Natural killer cell treated with Interleukin-12 subunit alpha and Interleukin-12 subunit beta and Interleukin-15 and Interleukin-18, amount 100 ng/mL, for 72 hours (primary cell): ENCODE measurements at regions not wholly inside any gene's neighbourhood (a gene's known extent, or its start where the extent isn't known, plus 50 kb on each side); places are given as distances from the start of the nearest gene placed in this dataset.

Experiments
- ATAC-seq, 2 donors: fragments of 150-1000 bp; cut with Tn5 transposase in 1 of 2; sonication (Bioruptor Pico), chemical (Tn5 transposase) in 1 of 2; 2 replicates each; pipeline ENCODE4 v1.10.0; 2021
- DNase-seq: peaks from one replicate; pipeline ENCODE4 v3.0.0; 2022; ENCODE audit warnings: low spot score
- H3K27ac Mint-ChIP-seq, 2 donors: 1 replicate in 1 of 2; 2 replicates in 1 of 2; pipeline ENCODE4 v1.8.0; 2022; ENCODE audit warnings: mixed read lengths in 2 of 2, mild to moderate bottlenecking in 1 of 2, moderate library complexity in 1 of 2
- H3K27me3 Mint-ChIP-seq, 2 donors: 1 replicate in 1 of 2; 2 replicates in 1 of 2; pipeline ENCODE4 v1.8.0; 2022; ENCODE audit warnings: mixed read lengths in 2 of 2
- H3K36me3 Mint-ChIP-seq: one replicate; pipeline ENCODE4 v1.8.0; 2022; ENCODE audit warnings: mixed read lengths
- H3K4me1 Mint-ChIP-seq, 2 donors: 1 replicate in 1 of 2; 2 replicates in 1 of 2; pipeline ENCODE4 v1.8.0; 2022; ENCODE audit warnings: low read depth in 2 of 2, mixed read lengths in 2 of 2, mild to moderate bottlenecking in 1 of 2
- H3K4me3 Mint-ChIP-seq: one replicate; pipeline ENCODE4 v1.8.0; 2022; ENCODE audit warnings: mixed read lengths
- H3K9me3 Mint-ChIP-seq: 2 replicates; pipeline ENCODE4 v1.8.0; 2022; ENCODE audit warnings: mixed read lengths

GRCh38 chr10:78184851-78185692 lies 151.4 kb downstream of the RPS24 start:
- H3K27me3 Mint-ChIP-seq = no peaks in the 10 kb centered on the region
- no peaks in the 10 kb centered on the region for H3K9me3 Mint-ChIP-seq
- no peak overlapping the region for H3K4me3 Mint-ChIP-seq
- peaks cover 7 to 9% of the 10 kb centered on the region in 2 donors for H3K4me1 Mint-ChIP-seq
- H3K36me3 Mint-ChIP-seq = no peaks in the 10 kb centered on the region
- no peak overlapping the region for H3K27ac Mint-ChIP-seq
- DNase-seq = no peak
- ATAC-seq = no peak

GRCh38 chr10:78185693-78186055 lies 152.0 kb downstream of the RPS24 start:
- no peaks in the 10 kb centered on the region for H3K9me3 Mint-ChIP-seq
- H3K27me3 Mint-ChIP-seq = no peaks in the 10 kb centered on the region
- no peak overlapping the region for H3K4me3 Mint-ChIP-seq
- no peak overlapping the region for H3K27ac Mint-ChIP-seq
- H3K4me1 Mint-ChIP-seq = peaks cover 8 to 9% of the 10 kb centered on the region in 2 donors
- DNase-seq = no peak
- no peak for ATAC-seq
- H3K36me3 Mint-ChIP-seq = no peaks in the 10 kb centered on the region

GRCh38 chr10:78186572-78186971 lies 152.9 kb downstream of the RPS24 start:
- H3K36me3 Mint-ChIP-seq = no peaks in the 10 kb centered on the region
- ATAC-seq = no peak

GRCh38 chr10:78187371-78187770 lies 153.7 kb downstream of the RPS24 start:
- Mint-ChIP-seq H3K36me3 (no peaks in the 10 kb centered on the region), H3K27me3 (no peaks in the 10 kb centered on the region), H3K4me1 (peaks cover 8 to 9% of the 10 kb centered on the region in 2 donors), H3K27ac (no peak overlapping the region), H3K4me3 (no peak overlapping the region), H3K9me3 (no peaks in the 10 kb centered on the region)
- DNase-seq (no peak), ATAC-seq (no peak)

More at GRCh38 chr10:78186572-78186971, 152.9 kb downstream of the RPS24 start:
- Mint-ChIP-seq H3K4me1 (peaks cover 8 to 9% of the 10 kb centered on the region in 2 donors), H3K4me3 (no peak overlapping the region), H3K27me3 (no peaks in the 10 kb centered on the region), H3K9me3 (no peaks in the 10 kb centered on the region), H3K27ac (no peak overlapping the region)
- DNase-seq = no peak

- H3K27me3 Mint-ChIP-seq = no peaks in the 10 kb centered on the region
- ATAC-seq = no peak
- no peak overlapping the region for H3K27ac Mint-ChIP-seq
- no peaks in the 10 kb centered on the region for H3K36me3 Mint-ChIP-seq
- H3K4me1 Mint-ChIP-seq = peaks cover 8 to 9% of the 10 kb centered on the region in 2 donors
- no peak for DNase-seq
- H3K9me3 Mint-ChIP-seq = no peaks in the 10 kb centered on the region
- no peak overlapping the region for H3K4me3 Mint-ChIP-seq
Measured at GRCh38 chr10:78188446-78188845, 154.8 kb downstream of the RPS24 start.

- no peak for ATAC-seq
Measured at GRCh38 chr10:78190051-78190825, 156.6 kb downstream of the RPS24 start.

GRCh38 chr10:78191301-78191700 lies 157.6 kb downstream of the RPS24 start:
- no peak for DNase-seq
- Mint-ChIP-seq H3K27ac (no peak overlapping the region), H3K27me3 (no peaks in the 10 kb centered on the region), H3K9me3 (no peaks in the 10 kb centered on the region), H3K4me1 (peaks cover 0 to 3% of the 10 kb centered on the region in 2 donors), H3K4me3 (no peak overlapping the region), H3K36me3 (no peaks in the 10 kb centered on the region)
- ATAC-seq = no peak

More at GRCh38 chr10:78190051-78190825, 156.6 kb downstream of the RPS24 start:
- H3K4me3 Mint-ChIP-seq = no peak overlapping the region
- no peak for DNase-seq
- no peaks in the 10 kb centered on the region for H3K9me3 Mint-ChIP-seq
- H3K4me1 Mint-ChIP-seq = peaks cover 0 to 3% of the 10 kb centered on the region in 2 donors
- H3K27ac Mint-ChIP-seq = no peak overlapping the region
- H3K36me3 Mint-ChIP-seq = no peaks in the 10 kb centered on the region
- no peaks in the 10 kb centered on the region for H3K27me3 Mint-ChIP-seq

- no peak overlapping the region for H3K27ac Mint-ChIP-seq
- H3K36me3 Mint-ChIP-seq = no peaks in the 10 kb centered on the region
- H3K9me3 Mint-ChIP-seq = no peaks in the 10 kb centered on the region
- H3K27me3 Mint-ChIP-seq = no peaks in the 10 kb centered on the region
- ATAC-seq (no peak), DNase-seq (no peak)
- H3K4me1 Mint-ChIP-seq = peaks cover 0 to 3% of the 10 kb centered on the region in 2 donors
- no peak overlapping the region for H3K4me3 Mint-ChIP-seq
Measured at GRCh38 chr10:78193189-78193588, 159.5 kb downstream of the RPS24 start.

GRCh38 chr10:78194050-78194449 lies 160.4 kb downstream of the RPS24 start:
- Mint-ChIP-seq H3K27ac (no peak overlapping the region), H3K4me3 (no peak overlapping the region), H3K36me3 (no peaks in the 10 kb centered on the region), H3K9me3 (no peaks in the 10 kb centered on the region), H3K27me3 (no peaks in the 10 kb centered on the region), H3K4me1 (peaks cover 0 to 3% of the 10 kb centered on the region in 2 donors)
- DNase-seq (no peak), ATAC-seq (no peak)

GRCh38 chr10:78194539-78195402 lies 161.1 kb downstream of the RPS24 start:
- DNase-seq = no peak
- no peaks in the 10 kb centered on the region for H3K27me3 Mint-ChIP-seq
- no peak for ATAC-seq
- H3K36me3 Mint-ChIP-seq = no peaks in the 10 kb centered on the region
- no peak overlapping the region for H3K4me3 Mint-ChIP-seq
- no peak overlapping the region for H3K27ac Mint-ChIP-seq
- H3K9me3 Mint-ChIP-seq = no peaks in the 10 kb centered on the region
- H3K4me1 Mint-ChIP-seq = peaks cover 0 to 3% of the 10 kb centered on the region in 2 donors

- DNase-seq (no peak), ATAC-seq (no peak)
- H3K27ac Mint-ChIP-seq = no peak overlapping the region
- H3K27me3 Mint-ChIP-seq = no peaks in the 10 kb centered on the region
- no peak overlapping the region for H3K4me3 Mint-ChIP-seq
- H3K9me3 Mint-ChIP-seq = no peaks in the 10 kb centered on the region
- H3K4me1 Mint-ChIP-seq = no peaks in the 10 kb centered on the region
- no peaks in the 10 kb centered on the region for H3K36me3 Mint-ChIP-seq
Measured at GRCh38 chr10:78196396-78196795, 162.7 kb downstream of the RPS24 start.

GRCh38 chr10:78196964-78197363 lies 163.3 kb downstream of the RPS24 start:
- DNase-seq = peak; percentile 63
- peak; percentile 91 to 93 for ATAC-seq
- no peaks in the 10 kb centered on the region for H3K36me3 Mint-ChIP-seq

GRCh38 chr10:78197628-78198272 lies 164.1 kb downstream of the RPS24 start:
- no peak overlapping the region for H3K4me3 Mint-ChIP-seq
- no peak overlapping the region for H3K27ac Mint-ChIP-seq
- H3K9me3 Mint-ChIP-seq = no peaks in the 10 kb centered on the region
- no peaks in the 10 kb centered on the region for H3K27me3 Mint-ChIP-seq
- H3K36me3 Mint-ChIP-seq = no peaks in the 10 kb centered on the region
- DNase-seq = no peak
- peak; percentile 31 to 51 for ATAC-seq
- no peaks in the 10 kb centered on the region for H3K4me1 Mint-ChIP-seq

More at GRCh38 chr10:78196964-78197363, 163.3 kb downstream of the RPS24 start:
- Mint-ChIP-seq H3K4me3 (no peak overlapping the region), H3K9me3 (no peaks in the 10 kb centered on the region), H3K27me3 (no peaks in the 10 kb centered on the region), H3K4me1 (no peaks in the 10 kb centered on the region), H3K27ac (no peak overlapping the region)
